ENCODE measurements at regions not wholly inside any gene's neighbourhood (a gene's known extent, or its start where the extent isn't known, plus 50 kb on each side); places are given as distances from the start of the nearest gene placed in this dataset.

GRCh38 chr3:59251869-59252268, 202.0 kb upstream of the CFAP20DC start:
- BruUV-seq (replicated peaks), result no TSS peak
- H3K36me3 ChIP-seq (ENCODE audit: insufficient read depth, low read length, poor library complexity, severe bottlenecking), result no peaks in the 10 kb centered on the region
- DNase-seq (ENCODE audit: low spot score), result no peak
- no peaks in the 10 kb centered on the region for H3K27me3 ChIP-seq (replicated peaks; ENCODE audit: insufficient read depth, low read depth, low read length, poor library complexity)
- TF ChIP-seq EZH2 (IDR thresholded peaks at IDR 0.05; ENCODE audit: borderline replicate concordance, low read depth, low read length, poor library complexity, severe bottlenecking) (no peak), CTCF (conservative IDR thresholded peaks at IDR 0.05; ENCODE audit: low read depth, low read length) (no peak)
- H3K9me3 ChIP-seq (ENCODE audit: low read depth, low read length, poor library complexity, severe bottlenecking), result no peaks in the 10 kb centered on the region
- CTCF ChIA-PET, result no interaction called here
- H3K4me3 ChIP-seq (ENCODE audit: low read depth, low read length, poor library complexity, severe bottlenecking), result no peak overlapping the region
- H3K27ac ChIP-seq (ENCODE audit: low read depth, low read length, poor library complexity, severe bottlenecking), result no peak overlapping the region
- POLR2A ChIA-PET (ENCODE audit: low non-redundant PET), result no interaction called here
- H3K4me1 ChIP-seq (ENCODE audit: insufficient read depth, low read length, poor library complexity, severe bottlenecking), result no peaks in the 10 kb centered on the region
- intact Hi-C loops (cut with micrococcal nuclease; ENCODE audit: unreplicated experiment), result no loop called here

- ChIA-PET POLR2A (ENCODE audit: low non-redundant PET) (no interaction called here), CTCF (no interaction called here)
- no peak overlapping the region for H3K27ac ChIP-seq (ENCODE audit: low read depth, low read length, poor library complexity, severe bottlenecking)
- no peak for DNase-seq (ENCODE audit: low spot score)
- H3K4me1 ChIP-seq (ENCODE audit: insufficient read depth, low read length, poor library complexity, severe bottlenecking), result peaks cover 5% of the 10 kb centered on the region
- H3K9me3 ChIP-seq (ENCODE audit: low read depth, low read length, poor library complexity, severe bottlenecking), result no peaks in the 10 kb centered on the region
- TF ChIP-seq CTCF (conservative IDR thresholded peaks at IDR 0.05; ENCODE audit: low read depth, low read length), result no peak
- no peak for TF ChIP-seq EZH2 (IDR thresholded peaks at IDR 0.05; ENCODE audit: borderline replicate concordance, low read depth, low read length, poor library complexity, severe bottlenecking)
- BruUV-seq (replicated peaks), result no TSS peak
- no peak overlapping the region for H3K4me3 ChIP-seq (ENCODE audit: low read depth, low read length, poor library complexity, severe bottlenecking)
- intact Hi-C loops (cut with micrococcal nuclease; ENCODE audit: unreplicated experiment), result no loop called here
- no peaks in the 10 kb centered on the region for H3K36me3 ChIP-seq (ENCODE audit: insufficient read depth, low read length, poor library complexity, severe bottlenecking)
- no peaks in the 10 kb centered on the region for H3K27me3 ChIP-seq (replicated peaks; ENCODE audit: insufficient read depth, low read depth, low read length, poor library complexity)
Observed at GRCh38 chr3:59250600-59250999, 200.8 kb upstream of the CFAP20DC start.

GRCh38 chr3:59249698-59250361, 200.0 kb upstream of the CFAP20DC start:
- ChIA-PET CTCF (no interaction called here), POLR2A (ENCODE audit: low non-redundant PET) (no interaction called here)
- no peak for TF ChIP-seq EZH2 (IDR thresholded peaks at IDR 0.05; ENCODE audit: borderline replicate concordance, low read depth, low read length, poor library complexity, severe bottlenecking)
- no peak for TF ChIP-seq CTCF (conservative IDR thresholded peaks at IDR 0.05; ENCODE audit: low read depth, low read length)
- H3K9me3 ChIP-seq (ENCODE audit: low read depth, low read length, poor library complexity, severe bottlenecking), result no peaks in the 10 kb centered on the region
- no TSS peak for BruUV-seq (replicated peaks)
- no peak overlapping the region for H3K27ac ChIP-seq (ENCODE audit: low read depth, low read length, poor library complexity, severe bottlenecking)
- H3K4me3 ChIP-seq (ENCODE audit: low read depth, low read length, poor library complexity, severe bottlenecking), result no peak overlapping the region
- DNase-seq (ENCODE audit: low spot score), result no peak
- intact Hi-C loops (cut with micrococcal nuclease; ENCODE audit: unreplicated experiment), result no loop called here
- no peaks in the 10 kb centered on the region for H3K27me3 ChIP-seq (replicated peaks; ENCODE audit: insufficient read depth, low read depth, low read length, poor library complexity)
- H3K4me1 ChIP-seq (ENCODE audit: insufficient read depth, low read length, poor library complexity, severe bottlenecking), result peaks cover 5% of the 10 kb centered on the region
- H3K36me3 ChIP-seq (ENCODE audit: insufficient read depth, low read length, poor library complexity, severe bottlenecking), result no peaks in the 10 kb centered on the region
